ENCODE measurements at regions not wholly inside any gene's neighbourhood (a gene's known extent, or its start where the extent isn't known, plus 50 kb on each side); places are given as distances from the start of the nearest gene placed in this dataset.

DNA sequence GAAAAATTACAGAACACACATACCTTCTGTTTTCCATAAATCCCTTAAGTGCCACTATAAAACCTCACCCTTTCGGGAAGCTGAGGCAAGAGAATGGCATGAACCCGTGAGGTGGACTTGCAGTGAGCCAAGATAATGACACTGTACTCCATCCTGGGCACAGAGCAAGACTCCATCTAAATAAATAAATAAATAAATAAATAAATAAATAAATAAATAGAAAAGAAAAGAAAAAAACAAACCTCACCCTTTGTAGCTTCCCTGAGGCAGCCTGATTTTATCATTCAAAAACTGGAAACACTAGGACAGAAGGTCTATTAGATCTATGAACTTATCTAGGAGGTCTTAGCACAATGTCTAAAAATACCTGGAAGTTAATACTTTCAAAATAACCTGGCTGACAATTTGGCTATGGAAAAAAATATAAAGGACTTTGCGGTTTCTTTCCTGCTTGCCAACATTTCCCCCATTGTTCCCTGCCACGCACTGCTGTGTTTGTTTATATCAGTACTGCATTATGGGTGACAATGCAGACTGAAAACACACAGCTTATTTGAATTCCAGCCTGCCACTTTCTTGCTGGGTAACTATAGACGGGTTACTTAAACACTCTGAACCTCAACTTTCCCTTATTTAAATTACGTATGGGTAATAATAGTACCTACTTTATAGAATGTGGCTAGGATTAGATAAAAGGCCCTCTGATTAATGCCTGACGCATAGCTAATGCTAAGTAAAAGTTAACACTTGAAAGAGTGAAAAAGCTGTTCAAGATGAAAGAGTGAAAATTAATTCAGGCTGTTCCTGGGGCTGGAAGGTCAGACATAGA lies 313.0 kb downstream of the RDH14 start:
- POLR2A ChIA-PET (ENCODE audit: unreplicated experiment) = no interaction called here
- dilution Hi-C loops (cut with HindIII; ENCODE audit: low sequenced_read_pairs, unreplicated experiment) (no loop called here), intact Hi-C loops (cut with micrococcal nuclease) (no loop called here), in situ Hi-C loops (cut with MboI; ENCODE audit: low sequenced_read_pairs) (no loop called here)
- H4K20me1 ChIP-seq (ENCODE audit: insufficient read depth, low read length) = no peaks in the 10 kb centered on the region
- no peak for TF ChIP-seq BHLHE40 (IDR thresholded peaks at IDR 0.05; ENCODE audit: low read depth, low read length)
- TF ChIP-seq RFX5 (IDR thresholded peaks at IDR 0.05; ENCODE audit: low read depth, low read length) = no peak
- TF ChIP-seq NFE2L2 (IDR thresholded peaks at IDR 0.05; ENCODE audit: low read depth, low read length) = no peak
- no peak for TF ChIP-seq SMC3 (IDR thresholded peaks at IDR 0.05; ENCODE audit: low read depth, low read length)
- TF ChIP-seq CEBPB (IDR thresholded peaks at IDR 0.05; ENCODE audit: low read depth, low read length) = no peak
- TF ChIP-seq, protein P1, sequence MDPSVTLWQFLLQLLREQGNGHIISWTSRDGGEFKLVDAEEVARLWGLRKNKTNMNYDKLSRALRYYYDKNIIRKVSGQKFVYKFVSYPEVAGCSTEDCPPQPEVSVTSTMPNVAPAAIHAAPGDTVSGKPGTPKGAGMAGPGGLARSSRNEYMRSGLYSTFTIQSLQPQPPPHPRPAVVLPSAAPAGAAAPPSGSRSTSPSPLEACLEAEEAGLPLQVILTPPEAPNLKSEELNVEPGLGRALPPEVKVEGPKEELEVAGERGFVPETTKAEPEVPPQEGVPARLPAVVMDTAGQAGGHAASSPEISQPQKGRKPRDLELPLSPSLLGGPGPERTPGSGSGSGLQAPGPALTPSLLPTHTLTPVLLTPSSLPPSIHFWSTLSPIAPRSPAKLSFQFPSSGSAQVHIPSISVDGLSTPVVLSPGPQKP (IDR thresholded peaks at IDR 0.05; ENCODE audit: borderline replicate concordance, low read depth, low read length) = no peak
- no peak for TF ChIP-seq RCOR1 (IDR thresholded peaks at IDR 0.05; ENCODE audit: insufficient replicate concordance, low read length)
- TF ChIP-seq MXI1 (IDR thresholded peaks at IDR 0.05; ENCODE audit: borderline replicate concordance, low read depth, low read length) = no peak
- TF ChIP-seq MAZ (IDR thresholded peaks at IDR 0.05; ENCODE audit: borderline replicate concordance, low read depth, low read length) = no peak
- TF ChIP-seq MAFK (IDR thresholded peaks at IDR 0.05; ENCODE audit: low read depth, low read length) = no peak
- no peak for TF ChIP-seq POLR2A (IDR thresholded peaks at IDR 0.05; ENCODE audit: low read depth, low read length)
- TF ChIP-seq, protein P2, sequence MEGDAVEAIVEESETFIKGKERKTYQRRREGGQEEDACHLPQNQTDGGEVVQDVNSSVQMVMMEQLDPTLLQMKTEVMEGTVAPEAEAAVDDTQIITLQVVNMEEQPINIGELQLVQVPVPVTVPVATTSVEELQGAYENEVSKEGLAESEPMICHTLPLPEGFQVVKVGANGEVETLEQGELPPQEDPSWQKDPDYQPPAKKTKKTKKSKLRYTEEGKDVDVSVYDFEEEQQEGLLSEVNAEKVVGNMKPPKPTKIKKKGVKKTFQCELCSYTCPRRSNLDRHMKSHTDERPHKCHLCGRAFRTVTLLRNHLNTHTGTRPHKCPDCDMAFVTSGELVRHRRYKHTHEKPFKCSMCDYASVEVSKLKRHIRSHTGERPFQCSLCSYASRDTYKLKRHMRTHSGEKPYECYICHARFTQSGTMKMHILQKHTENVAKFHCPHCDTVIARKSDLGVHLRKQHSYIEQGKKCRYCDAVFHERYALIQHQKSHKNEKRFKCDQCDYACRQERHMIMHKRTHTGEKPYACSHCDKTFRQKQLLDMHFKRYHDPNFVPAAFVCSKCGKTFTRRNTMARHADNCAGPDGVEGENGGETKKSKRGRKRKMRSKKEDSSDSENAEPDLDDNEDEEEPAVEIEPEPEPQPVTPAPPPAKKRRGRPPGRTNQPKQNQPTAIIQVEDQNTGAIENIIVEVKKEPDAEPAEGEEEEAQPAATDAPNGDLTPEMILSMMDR (conservative IDR thresholded peaks at IDR 0.05; ENCODE audit: low read depth, low read length) = no peak
- TF ChIP-seq USF2 (IDR thresholded peaks at IDR 0.05; ENCODE audit: low read depth, low read length) = no peak
- no peak for TF ChIP-seq RAD21 (IDR thresholded peaks at IDR 0.05; ENCODE audit: low read length)
- no peak for TF ChIP-seq CHD1 (IDR thresholded peaks at IDR 0.05; ENCODE audit: low read depth, low read length)
- no peak for TF ChIP-seq FOS (IDR thresholded peaks at IDR 0.05; ENCODE audit: low read depth, low read length)
- no peak overlapping the region for H2BK5ac ChIP-seq (ENCODE audit: low read depth, low read length, poor library complexity, severe bottlenecking)
- no TSS peak for BruUV-seq (replicated peaks)
- no peak overlapping the region for H3K56ac ChIP-seq (ENCODE audit: extremely low read depth, insufficient read depth, low read length)
- no peak overlapping the region for H2AK5ac ChIP-seq (ENCODE audit: low read depth, low read length)
- no peak overlapping the region for H2BK120ac ChIP-seq (ENCODE audit: low read depth, low read length)
- ATAC-seq (ENCODE audit: low read depth) (no peak), DNase-seq (no peak)
- H3K9ac ChIP-seq (ENCODE audit: low read depth, low read length) = no peak overlapping the region
- no CpG with 5 or more reads among the region's 7 CpGs for WGBS, 2 experiments (ENCODE audit: extremely low coverage in 2 of 2, insufficient read length in 1 of 2)
- H3K4me1 ChIP-seq (ENCODE audit: control insufficient read depth, insufficient read depth, low read length) = no peaks in the 10 kb centered on the region
- no peak overlapping the region for H3K4ac ChIP-seq (ENCODE audit: low read depth, low read length)
- H3K18ac ChIP-seq (ENCODE audit: low read depth, low read length) = no peak overlapping the region
- no peaks in the 10 kb centered on the region for H3K79me1 ChIP-seq (ENCODE audit: low read depth in 1 of 2, low read length in 2 of 2)
- H3K4me3 ChIP-seq (ENCODE audit: insufficient read depth, low read depth, low read length) = no peak overlapping the region
- no peak overlapping the region for H2AFZ ChIP-seq (replicated peaks; ENCODE audit: low read length, poor library complexity)
- no peak overlapping the region for H2BK20ac ChIP-seq (ENCODE audit: low read depth, low read length)
- H3K23ac ChIP-seq (ENCODE audit: low read depth, low read length) = no peak overlapping the region
- H3K14ac ChIP-seq (replicated peaks; ENCODE audit: low read depth, low read length) = no peak overlapping the region
- no peak overlapping the region for H2BK15ac ChIP-seq (ENCODE audit: low read depth, low read length)
- CTCF ChIA-PET = no interaction called here
- no peaks in the 10 kb centered on the region for H3K9me3 ChIP-seq (ENCODE audit: control insufficient read depth, insufficient read depth, low read length)
- H4K8ac ChIP-seq (ENCODE audit: low read depth in 2 of 2, low read length in 2 of 2) = no peak overlapping the region
- H4K5ac ChIP-seq (ENCODE audit: low read depth, low read length) = no peak overlapping the region
- no peaks in the 10 kb centered on the region for H3K9me1 ChIP-seq (ENCODE audit: insufficient read depth, low read length)
- no peaks in the 10 kb centered on the region for H3K36me3 ChIP-seq (ENCODE audit: control insufficient read depth, insufficient read depth, low read length)
- H3K4me2 ChIP-seq (ENCODE audit: low read depth, low read length) = no peak overlapping the region
- H3K27ac ChIP-seq (ENCODE audit: insufficient read depth, low read length) = no peak overlapping the region
- H2AK9ac ChIP-seq (replicated peaks; ENCODE audit: low read depth, low read length, poor library complexity) = no peak overlapping the region
- H4K91ac ChIP-seq (ENCODE audit: insufficient read depth, low read depth, low read length) = no peak overlapping the region
- no peaks in the 10 kb centered on the region for H3K27me3 ChIP-seq (ENCODE audit: control insufficient read depth, insufficient read depth, low read length)

All from IMR-90 (cell line).